Cerebellar cortex (tissue), 1 donor: ENCODE measurements at regions not wholly inside any gene's neighbourhood (a gene's known extent, or its start where the extent isn't known, plus 50 kb on each side); places are given as distances from the start of the nearest gene placed in this dataset.

Experiments used
- DNase-seq: peaks from one replicate; pipeline ENCODE4 v3.0.0-alpha.2; 2015; ENCODE audit warnings: low spot score

- no peak for DNase-seq
These were observed 147.8 kb downstream of the SOX2 start for GRCh38 chr3:181859518-181859917.

GRCh38 chr3:181860235-181860634 is 148.5 kb downstream of the SOX2 start:
- no peak for DNase-seq

GRCh38 chr3:181862502-181862901 is 150.8 kb downstream of the SOX2 start:
- no peak for DNase-seq

- DNase-seq: no peak
These were observed 156.9 kb downstream of the SOX2 start for GRCh38 chr3:181868576-181869082.

GRCh38 chr3:181872887-181873286 is 161.2 kb downstream of the SOX2 start:
- no peak for DNase-seq

GRCh38 chr3:181879926-181880325 is 168.2 kb downstream of the SOX2 start:
- DNase-seq: no peak

GRCh38 chr3:181880331-181880730 is 168.6 kb downstream of the SOX2 start:
- DNase-seq: no peak

- DNase-seq: no peak
These were observed 170.0 kb downstream of the SOX2 start for GRCh38 chr3:181881749-181882148.

GRCh38 chr3:181885868-181886630 is 174.3 kb downstream of the SOX2 start:
- DNase-seq: no peak

- DNase-seq: no peak
These were observed 175.0 kb downstream of the SOX2 start for GRCh38 chr3:181886676-181887075.

- no peak for DNase-seq
These were observed 176.0 kb downstream of the SOX2 start for GRCh38 chr3:181887685-181888084.

GRCh38 chr3:181888234-181888633 is 176.5 kb downstream of the SOX2 start:
- DNase-seq: no peak

- DNase-seq: no peak
These were observed 181.1 kb downstream of the SOX2 start for GRCh38 chr3:181892848-181893247.

GRCh38 chr3:181896605-181897004 is 184.9 kb downstream of the SOX2 start:
- DNase-seq: no peak

- DNase-seq: no peak
These were observed 188.0 kb downstream of the SOX2 start for GRCh38 chr3:181899702-181900101.

GRCh38 chr3:181901626-181902025 is 189.9 kb downstream of the SOX2 start:
- no peak for DNase-seq

- no peak for DNase-seq
These were observed 194.6 kb downstream of the SOX2 start for GRCh38 chr3:181906338-181906737.

GRCh38 chr3:181909241-181909640 is 197.5 kb downstream of the SOX2 start:
- DNase-seq: no peak

- no peak for DNase-seq
These were observed 200.7 kb downstream of the SOX2 start for GRCh38 chr3:181912384-181912783.

- no peak for DNase-seq
These were observed 201.5 kb downstream of the SOX2 start for GRCh38 chr3:181913254-181913653.

- DNase-seq: no peak
These were observed 203.8 kb downstream of the SOX2 start for GRCh38 chr3:181915551-181915950.

- no peak for DNase-seq
These were observed 204.3 kb downstream of the SOX2 start for GRCh38 chr3:181916013-181916412.

- no peak for DNase-seq
These were observed 205.3 kb downstream of the SOX2 start for GRCh38 chr3:181917027-181917426.

GRCh38 chr3:181919375-181919774 is 207.7 kb downstream of the SOX2 start:
- DNase-seq: no peak
